ENCODE measurements at regions not wholly inside any gene's neighbourhood (a gene's known extent, or its start where the extent isn't known, plus 50 kb on each side); places are given as distances from the start of the nearest gene placed in this dataset.

GRCh38 chr14:61941421-61942150 lies 179.4 kb downstream of the SNAPC1 start:
- no peak for DNase-seq (ENCODE audit: low read depth in 3 of 3)

DNA sequence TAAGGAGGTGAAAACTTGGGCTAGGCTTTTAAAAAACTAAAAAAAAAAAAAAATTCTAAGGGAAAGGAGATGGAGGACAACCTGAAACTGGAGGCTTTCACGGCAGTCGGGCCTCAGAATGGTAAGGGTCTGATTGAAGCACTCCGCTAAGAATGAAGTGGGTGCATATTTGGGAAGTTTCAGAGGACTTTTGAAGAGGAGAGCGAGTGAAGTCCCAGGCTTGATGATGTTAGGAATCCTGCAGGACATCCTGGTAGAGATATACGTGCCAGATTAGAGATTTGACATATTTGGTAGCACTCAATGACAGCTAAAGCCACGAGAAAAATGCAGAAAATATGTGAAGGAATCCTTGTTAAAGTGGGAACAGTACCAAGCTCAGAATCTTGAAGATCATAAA lies 186.2 kb downstream of the SNAPC1 start:
- DNase-seq (ENCODE audit: low read depth in 3 of 3), result no peak

GRCh38 chr14:61950340-61950739 lies 188.1 kb downstream of the SNAPC1 start:
- DNase-seq (ENCODE audit: low read depth in 3 of 3), result no peak

DNA sequence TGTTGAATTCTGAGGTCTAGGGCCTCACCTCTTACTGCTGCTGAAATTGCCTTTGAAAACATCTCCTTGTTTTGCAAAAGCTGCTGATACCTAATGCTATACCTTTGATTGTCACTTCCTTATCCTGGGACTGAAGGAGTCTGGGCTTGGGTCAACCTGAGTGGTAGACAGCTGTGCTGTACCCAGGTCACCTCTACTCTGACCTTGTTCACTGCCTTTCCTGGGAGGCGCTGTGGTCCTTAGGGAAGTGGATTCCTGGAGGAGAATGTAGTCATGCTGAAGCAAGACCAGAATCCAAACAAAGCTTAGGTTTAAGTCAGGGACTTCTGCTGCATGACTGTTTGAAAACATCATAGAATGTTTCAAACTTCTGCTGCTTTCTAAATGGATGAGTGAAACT lies 191.4 kb downstream of the SNAPC1 start:
- DNase-seq (ENCODE audit: low read depth in 3 of 3), result no peak

DNA sequence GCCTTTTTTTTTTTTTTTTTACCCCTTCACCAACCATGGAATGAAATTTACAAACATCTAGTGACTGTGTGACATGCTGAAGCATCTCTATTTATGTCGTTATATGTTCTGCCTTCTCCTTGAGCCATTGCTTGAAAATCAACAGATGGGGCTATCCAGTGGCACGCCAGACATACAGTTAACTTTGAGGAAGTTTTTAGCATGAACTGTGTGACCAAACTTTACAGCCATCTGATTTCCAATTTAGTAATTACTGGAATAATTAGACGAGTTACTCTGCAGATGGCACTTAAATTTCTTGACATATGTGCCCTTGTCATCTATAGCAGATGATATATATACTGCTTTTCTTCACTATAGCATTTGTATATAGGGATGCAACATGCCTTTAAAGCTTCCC lies 192.1 kb downstream of the SNAPC1 start:
- no peak for DNase-seq (ENCODE audit: low read depth in 3 of 3)

DNA sequence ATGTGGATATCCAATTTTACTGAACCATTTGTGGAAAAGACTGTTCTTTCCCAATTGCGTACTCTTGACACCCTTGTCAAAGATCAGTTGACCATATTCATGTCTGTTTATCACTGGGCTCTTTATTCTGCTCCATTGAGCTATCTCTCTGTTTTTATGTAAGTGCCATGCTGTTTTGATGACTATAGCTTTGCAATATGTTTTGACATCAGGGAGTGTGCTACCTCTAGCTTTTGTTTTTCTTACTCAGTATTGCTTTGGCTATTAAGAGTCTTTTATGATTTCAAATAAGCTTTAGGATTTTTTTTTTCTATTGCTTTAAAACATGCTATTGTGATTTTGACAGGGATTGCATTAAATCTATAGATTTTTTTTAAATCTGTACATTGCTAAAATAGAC lies 194.3 kb downstream of the SNAPC1 start:
- no peak for DNase-seq (ENCODE audit: low read depth in 3 of 3)

- DNase-seq (ENCODE audit: low read depth in 3 of 3), result no peak
These were observed 197.1 kb downstream of the SNAPC1 start for GRCh38 chr14:61959348-61959747.

GRCh38 chr14:61961369-61961768 lies 199.1 kb downstream of the SNAPC1 start:
- DNase-seq (ENCODE audit: low read depth in 3 of 3), result no peak

DNA sequence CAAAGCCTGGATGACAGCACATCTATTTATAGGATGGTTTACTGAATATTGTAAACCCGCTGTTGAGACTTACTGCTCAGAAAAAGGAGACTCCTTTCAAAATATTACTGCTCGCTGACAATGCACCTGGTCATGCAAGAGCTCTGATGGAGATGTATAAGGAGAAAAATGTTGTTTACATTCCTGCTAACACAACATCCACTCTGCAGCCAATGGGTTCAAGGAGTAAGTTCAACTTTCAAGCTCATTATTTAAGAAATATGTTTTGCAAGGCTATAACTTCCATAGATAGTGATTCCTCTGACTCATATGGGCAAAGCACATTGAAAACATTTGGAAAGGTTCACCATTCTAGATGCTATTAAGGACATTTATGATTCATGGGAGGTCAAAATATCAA lies 201.7 kb downstream of the SNAPC1 start:
- DNase-seq (ENCODE audit: low read depth in 3 of 3), result no peak

- no peak for DNase-seq (ENCODE audit: low read depth in 3 of 3)
These were observed 203.0 kb downstream of the SNAPC1 start for GRCh38 chr14:61965030-61965745.

DNA sequence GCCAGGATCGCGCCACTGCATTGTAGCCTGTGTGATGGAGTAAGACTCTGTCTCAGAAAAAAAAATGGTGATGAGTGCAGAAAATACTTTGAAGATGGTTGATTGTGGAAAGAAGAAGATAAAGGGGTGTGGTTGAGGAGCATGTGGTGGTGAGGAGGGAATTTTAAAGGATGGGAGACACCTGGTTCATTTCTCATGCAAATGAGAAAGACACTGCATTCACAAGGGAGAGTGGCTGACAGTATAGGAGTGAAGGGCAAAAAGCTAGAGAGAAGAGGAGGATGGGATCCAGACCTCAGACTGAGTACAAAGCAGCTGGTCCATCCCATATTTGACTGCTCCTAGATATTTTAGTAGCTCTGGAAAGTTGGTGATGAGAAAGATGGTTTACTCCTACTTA lies 206.0 kb downstream of the SNAPC1 start:
- DNase-seq (ENCODE audit: low read depth in 3 of 3), result no peak

DNA sequence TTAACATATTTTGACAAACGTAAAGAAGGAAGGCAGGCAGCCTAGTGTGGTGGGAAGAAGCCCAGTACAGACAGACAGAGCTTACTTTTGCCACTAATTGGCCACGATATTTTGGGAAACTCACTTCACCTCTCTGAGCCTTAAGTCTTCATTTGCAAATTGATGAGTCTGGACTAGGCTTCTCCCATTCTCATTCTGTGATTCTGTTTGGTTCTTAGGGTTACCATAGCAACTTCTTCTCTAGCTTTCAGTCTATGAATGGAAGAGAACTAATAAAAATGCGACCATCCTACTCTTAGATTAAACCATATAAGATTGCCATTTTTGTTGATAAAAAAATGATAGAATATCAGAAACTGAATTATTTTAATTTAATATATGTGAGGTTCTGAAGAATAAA lies 210.5 kb downstream of the SNAPC1 start:
- no peak for DNase-seq (ENCODE audit: low read depth in 3 of 3)

- no peak for DNase-seq (ENCODE audit: low read depth in 3 of 3)
These were observed 211.8 kb downstream of the SNAPC1 start for GRCh38 chr14:61973981-61974380.

DNA sequence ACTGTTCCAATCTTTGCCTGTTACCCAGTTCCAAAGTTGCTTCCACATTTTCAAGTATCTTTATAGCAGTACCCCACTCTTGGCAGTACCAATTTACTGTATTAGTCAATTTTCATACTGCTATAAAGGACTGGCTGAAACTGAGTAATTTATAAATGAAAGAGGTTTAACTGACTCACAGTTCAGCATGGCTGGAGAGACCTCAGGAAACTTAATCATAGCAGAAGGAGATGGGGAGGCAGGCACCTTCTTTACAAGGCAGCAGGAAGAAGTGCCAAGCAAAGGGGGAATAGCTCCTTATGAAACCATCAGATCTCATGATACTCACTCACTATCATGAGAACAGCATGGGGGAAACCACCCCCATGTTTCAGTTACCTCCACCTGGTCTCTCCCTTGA lies 215.0 kb downstream of the SNAPC1 start:
- no peak for DNase-seq (ENCODE audit: low read depth in 3 of 3)

- no peak for DNase-seq (ENCODE audit: low read depth in 3 of 3)
These were observed 226.0 kb downstream of the SNAPC1 start for GRCh38 chr14:61988240-61988639.

GRCh38 chr14:61992139-61992538 lies 229.9 kb downstream of the SNAPC1 start:
- no peak for DNase-seq (ENCODE audit: low read depth in 3 of 3)

DNA sequence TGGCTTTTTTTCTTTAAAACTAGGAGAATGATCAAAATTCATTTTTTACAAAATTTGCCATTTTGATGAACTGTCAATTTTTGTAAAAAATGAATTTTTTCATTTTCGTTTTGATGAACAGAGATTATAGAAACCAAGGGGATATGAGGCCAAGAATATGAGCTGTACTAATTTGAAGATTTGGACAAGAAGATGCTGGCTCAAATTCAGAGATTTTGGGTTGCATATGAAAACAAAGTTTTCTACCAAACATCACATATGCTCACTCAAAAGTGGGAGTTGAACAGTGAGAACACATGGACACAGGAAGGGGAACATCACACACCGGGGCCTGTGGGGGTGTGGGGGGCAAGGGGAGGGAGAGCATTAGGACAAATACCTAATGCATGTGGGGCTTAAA lies 230.7 kb downstream of the SNAPC1 start:
- DNase-seq (ENCODE audit: low read depth in 3 of 3), result no peak

GRCh38 chr14:61994589-61994988 lies 232.4 kb downstream of the SNAPC1 start:
- DNase-seq (ENCODE audit: low read depth in 3 of 3), result no peak

DNA sequence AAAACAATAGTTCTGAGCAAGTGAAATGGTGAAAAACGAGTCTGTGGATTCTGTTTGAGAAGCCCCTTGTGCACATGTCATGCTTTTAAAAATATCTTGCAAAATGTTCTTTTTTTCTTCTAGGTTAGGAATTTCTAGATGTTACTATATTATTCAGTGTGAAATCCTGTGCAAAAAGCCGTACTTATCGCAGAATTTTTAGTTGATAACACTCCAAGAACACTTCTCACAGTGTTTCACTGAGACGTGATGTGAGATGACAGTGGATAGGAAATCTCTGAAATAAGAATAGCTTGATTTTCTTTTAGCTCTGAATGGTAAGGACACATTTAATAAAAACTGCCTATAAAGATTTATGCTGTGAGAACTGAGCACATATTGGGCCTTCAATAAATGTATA lies 234.5 kb downstream of the SNAPC1 start:
- DNase-seq (ENCODE audit: low read depth in 3 of 3), result no peak

DNA sequence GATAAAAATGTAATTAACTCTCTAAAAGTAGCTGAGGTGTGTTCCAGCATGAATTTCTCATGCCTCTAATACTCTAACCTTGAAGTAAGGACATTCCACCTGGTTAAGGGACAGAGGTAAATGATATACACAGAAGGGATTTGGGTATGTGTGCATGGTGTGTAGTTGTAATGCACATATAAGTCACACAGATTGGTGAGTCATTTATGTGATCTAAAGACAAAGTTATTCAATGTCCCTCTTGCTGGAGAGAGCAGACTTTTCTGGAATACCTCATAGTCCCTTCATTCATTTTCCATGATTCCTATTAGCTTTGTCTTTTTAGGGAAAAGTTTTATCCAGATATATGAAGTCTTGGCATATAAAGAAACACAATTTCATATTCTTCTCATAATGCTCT lies 234.9 kb downstream of the SNAPC1 start:
- DNase-seq (ENCODE audit: low read depth in 3 of 3), result no peak

DNA sequence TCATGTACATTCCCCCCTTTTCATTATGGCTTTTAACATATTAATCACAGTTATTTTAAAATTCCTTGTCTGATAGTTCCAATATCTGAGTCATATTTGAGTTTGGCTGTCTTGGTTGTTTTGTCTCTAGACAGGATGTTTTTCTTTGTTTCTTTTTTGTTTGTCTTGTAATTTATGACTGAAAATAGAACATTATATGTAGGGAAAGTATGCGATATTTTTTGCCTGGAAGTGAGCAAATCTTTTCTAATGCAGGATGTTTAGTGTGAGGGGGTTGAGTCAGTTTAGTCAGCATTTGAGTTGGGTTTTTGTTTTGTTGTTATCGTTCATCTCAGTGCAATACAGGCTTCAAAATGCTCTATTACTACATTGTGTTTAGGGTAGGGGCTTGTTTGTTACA lies 239.7 kb downstream of the SNAPC1 start:
- DNase-seq (ENCODE audit: low read depth in 3 of 3), result no peak

GRCh38 chr14:62002642-62003041 lies 240.4 kb downstream of the SNAPC1 start:
- DNase-seq (ENCODE audit: low read depth in 3 of 3), result no peak

DNA sequence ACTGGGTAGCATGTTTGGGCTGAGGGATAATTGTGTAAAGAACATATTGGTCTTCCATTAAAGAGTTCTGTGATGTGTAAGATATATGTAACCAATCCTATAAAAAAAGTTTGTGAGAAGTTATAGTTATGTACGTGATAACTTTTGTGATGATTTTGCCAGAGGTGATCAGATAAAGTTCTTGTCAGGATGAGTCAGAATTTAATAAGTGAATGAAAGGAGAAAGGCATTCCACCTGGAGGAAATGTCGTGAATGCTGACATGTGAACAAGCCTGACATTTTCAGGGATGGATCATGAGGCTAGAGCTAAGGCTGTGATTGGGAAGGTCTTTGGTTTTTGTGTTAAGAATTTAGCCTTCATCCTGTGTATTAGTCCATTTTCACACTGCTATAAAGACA lies 241.5 kb downstream of the SNAPC1 start:
- DNase-seq (ENCODE audit: low read depth in 3 of 3), result no peak

Measured in stimulated activated CD4-positive, alpha-beta T cell treated with anti-CD3 and anti-CD28 coated beads, TNF-alpha, amount 100 ng/mL, for 4 hours (primary cell).